ENCODE measurements at regions not wholly inside any gene's neighbourhood (a gene's known extent, or its start where the extent isn't known, plus 50 kb on each side); places are given as distances from the start of the nearest gene placed in this dataset.

DNA sequence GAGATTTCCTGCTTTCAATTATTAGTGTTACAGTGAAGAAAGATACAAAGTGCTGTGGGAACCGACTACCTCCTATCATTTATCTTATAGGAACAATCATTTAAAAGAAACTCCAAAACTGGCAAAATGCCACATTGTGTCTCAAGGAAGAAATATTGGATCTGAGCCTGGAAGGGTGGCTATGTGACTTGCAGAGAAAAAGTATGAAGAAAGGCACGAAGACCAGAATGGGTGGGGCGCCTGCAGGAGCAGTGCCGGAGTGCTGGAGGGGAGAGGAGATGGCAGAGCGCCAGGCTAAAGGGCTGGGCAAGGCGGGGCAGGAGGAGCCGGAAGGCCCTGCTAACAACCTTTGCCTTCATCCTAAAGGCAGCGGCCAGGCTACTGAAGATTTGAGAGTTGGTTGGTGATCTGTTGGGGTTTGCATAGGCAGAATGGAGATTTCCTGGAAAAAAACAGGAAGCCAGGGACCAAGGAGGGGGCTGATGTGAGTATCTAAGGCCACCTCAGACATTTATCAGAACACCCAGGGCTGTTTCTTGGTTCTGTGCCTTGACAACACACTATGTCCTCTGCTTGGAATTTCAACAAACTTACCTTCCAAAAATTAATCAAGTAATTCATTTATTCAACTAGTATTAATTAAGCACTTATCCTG, 125.6 kb downstream of the MAFB start:
- Histone ChIP-seq H3K4me3 (ENCODE audit: low read depth, low read length) (no peak overlapping the region), H3K9me3 (ENCODE audit: control insufficient read depth, low read length) (no peaks in the 10 kb centered on the region), H3K4me2 (ENCODE audit: low read length) (peak overlapping the region; percentile 25), H2AFZ (no peak overlapping the region), H3K27me3 (ENCODE audit: control insufficient read depth, insufficient read depth, low read length) (no peaks in the 10 kb centered on the region), H3K4me1 (no peaks in the 10 kb centered on the region), H3K36me3 (ENCODE audit: control insufficient read depth, insufficient read depth, low read length) (no peaks in the 10 kb centered on the region), H3K79me2 (no peaks in the 10 kb centered on the region), H3K9ac (no peak overlapping the region), H3K27ac (no peak overlapping the region)
- no peak for TF ChIP-seq CTCF (IDR thresholded peaks at IDR 0.05)

GRCh38 chr20:40562031-40562430, 127.0 kb downstream of the MAFB start:
- H3K4me2 ChIP-seq (ENCODE audit: low read length), result no peak overlapping the region
- no peak overlapping the region for H3K4me3 ChIP-seq (ENCODE audit: low read depth, low read length)
- no peaks in the 10 kb centered on the region for H3K9me3 ChIP-seq (ENCODE audit: control insufficient read depth, low read length)
- no peak for TF ChIP-seq CTCF (IDR thresholded peaks at IDR 0.05)
- no peaks in the 10 kb centered on the region for H3K79me2 ChIP-seq
- H3K4me1 ChIP-seq, result no peaks in the 10 kb centered on the region
- H2AFZ ChIP-seq, result no peak overlapping the region
- no peak overlapping the region for H3K27ac ChIP-seq
- H3K9ac ChIP-seq, result no peak overlapping the region
- H3K27me3 ChIP-seq (ENCODE audit: control insufficient read depth, insufficient read depth, low read length), result no peaks in the 10 kb centered on the region
- H3K36me3 ChIP-seq (ENCODE audit: control insufficient read depth, insufficient read depth, low read length), result no peaks in the 10 kb centered on the region

DNA sequence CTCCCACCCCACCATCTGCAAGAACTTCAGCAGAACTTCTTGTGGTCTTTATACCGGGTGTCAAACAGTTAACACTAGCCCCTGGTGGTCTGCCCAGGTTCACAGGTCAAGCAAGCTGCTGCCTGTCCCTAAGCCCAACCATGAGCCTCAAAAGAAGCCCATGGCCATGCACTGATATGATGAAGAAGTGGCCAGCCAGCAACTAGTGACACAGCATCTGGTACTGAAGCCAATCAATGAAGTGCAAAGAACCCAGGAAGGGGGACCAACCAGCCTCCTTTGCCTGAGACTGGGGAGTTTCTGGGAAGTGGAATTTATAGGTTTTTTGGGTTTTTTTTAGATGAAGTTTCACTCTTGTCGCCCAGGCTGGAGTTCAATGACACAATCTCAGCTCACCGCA, 127.8 kb downstream of the MAFB start:
- H3K79me2 ChIP-seq, result no peaks in the 10 kb centered on the region
- no peak overlapping the region for H2AFZ ChIP-seq
- no peaks in the 10 kb centered on the region for H3K9me3 ChIP-seq (ENCODE audit: control insufficient read depth, low read length)
- no peaks in the 10 kb centered on the region for H3K36me3 ChIP-seq (ENCODE audit: control insufficient read depth, insufficient read depth, low read length)
- no peak overlapping the region for H3K27ac ChIP-seq
- H3K4me1 ChIP-seq, result no peaks in the 10 kb centered on the region
- TF ChIP-seq CTCF (IDR thresholded peaks at IDR 0.05), result no peak
- H3K27me3 ChIP-seq (ENCODE audit: control insufficient read depth, insufficient read depth, low read length), result no peaks in the 10 kb centered on the region
- H3K4me3 ChIP-seq (ENCODE audit: low read depth, low read length), result no peak overlapping the region
- H3K4me2 ChIP-seq (ENCODE audit: low read length), result no peak overlapping the region
- no peak overlapping the region for H3K9ac ChIP-seq

- no peak overlapping the region for H3K4me3 ChIP-seq (ENCODE audit: low read depth, low read length)
- H3K36me3 ChIP-seq (ENCODE audit: control insufficient read depth, insufficient read depth, low read length), result no peaks in the 10 kb centered on the region
- no peak overlapping the region for H3K9ac ChIP-seq
- H3K27me3 ChIP-seq (ENCODE audit: control insufficient read depth, insufficient read depth, low read length), result no peaks in the 10 kb centered on the region
- H3K9me3 ChIP-seq (ENCODE audit: control insufficient read depth, low read length), result no peaks in the 10 kb centered on the region
- H3K79me2 ChIP-seq, result no peaks in the 10 kb centered on the region
- no peak overlapping the region for H3K27ac ChIP-seq
- H2AFZ ChIP-seq, result no peak overlapping the region
- H3K4me1 ChIP-seq, result no peaks in the 10 kb centered on the region
- no peak overlapping the region for H3K4me2 ChIP-seq (ENCODE audit: low read length)
- no peak for TF ChIP-seq CTCF (IDR thresholded peaks at IDR 0.05)
These were observed 130.8 kb downstream of the MAFB start for GRCh38 chr20:40558212-40558611.

- no peaks in the 10 kb centered on the region for H3K79me2 ChIP-seq
- H3K9me3 ChIP-seq (ENCODE audit: control insufficient read depth, low read length), result no peaks in the 10 kb centered on the region
- no peaks in the 10 kb centered on the region for H3K36me3 ChIP-seq (ENCODE audit: control insufficient read depth, insufficient read depth, low read length)
- H3K27ac ChIP-seq, result no peak overlapping the region
- no peak for TF ChIP-seq CTCF (IDR thresholded peaks at IDR 0.05)
- no peak overlapping the region for H2AFZ ChIP-seq
- H3K27me3 ChIP-seq (ENCODE audit: control insufficient read depth, insufficient read depth, low read length), result no peaks in the 10 kb centered on the region
- H3K4me2 ChIP-seq (ENCODE audit: low read length), result no peak overlapping the region
- no peak overlapping the region for H3K4me3 ChIP-seq (ENCODE audit: low read depth, low read length)
- H3K4me1 ChIP-seq, result no peaks in the 10 kb centered on the region
- no peak overlapping the region for H3K9ac ChIP-seq
These were observed 137.9 kb downstream of the MAFB start for GRCh38 chr20:40551125-40551530.

Data from parathyroid adenoma (tissue), 2 donors.